KBM-7 (cell line): ENCODE measurements at regions not wholly inside any gene's neighbourhood (a gene's known extent, or its start where the extent isn't known, plus 50 kb on each side); places are given as distances from the start of the nearest gene placed in this dataset.

Source experiments
- DNase-seq: peaks from one replicate; pipeline ENCODE4 v3.0.0-alpha.2; 2015
- in situ Hi-C: fragments of 300-500 bp; cut with MboI; formaldehyde crosslinking; loops from 2 replicates; pipeline ENCODE4 v1.14.3; 2020; ENCODE audit warnings: low sequenced_read_pairs, low pct_unique_long_range_greater_than_20kb, mixed read lengths

DNA sequence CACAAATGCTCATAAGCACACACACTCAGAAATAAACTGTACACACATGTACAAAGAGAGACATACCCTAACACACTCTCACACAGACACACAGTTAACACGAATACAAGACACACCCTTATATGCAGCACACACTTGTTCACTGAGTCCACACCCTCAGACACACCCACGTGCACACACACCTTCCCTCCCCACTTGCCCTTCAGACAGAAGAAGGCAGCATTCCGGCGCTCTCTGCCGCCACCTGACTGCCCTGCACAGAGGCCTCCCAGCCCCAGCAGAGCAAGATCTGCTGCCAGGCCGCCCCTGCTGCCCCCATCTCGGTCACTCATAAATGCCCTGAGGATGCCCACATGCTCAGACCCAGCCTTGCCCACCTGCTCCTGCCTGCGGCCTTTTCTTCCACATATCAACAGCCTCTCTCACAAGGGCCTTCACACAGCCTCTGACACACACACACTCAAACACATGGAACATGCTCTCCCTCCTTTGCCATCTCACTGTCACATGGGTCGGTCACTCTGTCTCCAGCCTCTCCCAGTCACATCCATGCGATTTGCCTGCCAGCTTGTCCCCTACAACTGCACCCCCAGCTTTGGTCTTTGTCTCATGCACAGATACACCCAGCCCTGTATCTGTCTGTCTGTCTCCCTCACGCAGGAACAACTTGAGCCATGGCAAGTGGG lies 71.1 kb downstream of the EPHB3 start:
- DNase-seq: no peak
- in situ Hi-C loops: no loop called here
